Stimulated activated CD4-positive, alpha-beta T cell treated with anti-CD3 and anti-CD28 coated beads, Interleukin-15, amount 100 ng/mL, for 24 hours (primary cell): ENCODE measurements at regions not wholly inside any gene's neighbourhood (a gene's known extent, or its start where the extent isn't known, plus 50 kb on each side); places are given as distances from the start of the nearest gene placed in this dataset.
"Not testable (repeated sequence)": the region's sequence is repeated elsewhere in the genome, so short reads cannot be mapped to it uniquely, and the experiment has no call there.

Experiments used
- DNase-seq: peaks from one replicate; pipeline ENCODE4 v3.0.0-alpha.2; 2020

DNA sequence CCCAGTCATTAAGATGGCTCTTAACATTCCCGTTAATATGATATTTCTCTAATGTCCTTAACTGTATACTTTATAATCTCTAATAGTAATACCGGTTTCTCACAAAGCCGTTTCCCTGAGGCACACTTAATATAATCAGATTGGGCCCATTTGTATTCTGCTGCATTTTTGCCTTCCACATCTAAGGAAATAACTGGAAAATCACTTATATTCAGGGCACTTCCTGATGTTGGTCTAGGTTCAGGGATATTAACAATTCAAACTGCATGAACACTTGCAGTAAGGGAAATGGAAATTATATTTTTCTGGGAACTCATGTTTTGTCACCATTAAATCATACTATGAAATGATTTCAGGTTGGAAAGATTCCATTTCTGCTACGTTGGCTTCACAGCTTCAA is 119.8 kb downstream of the TPR start:
- no peak for DNase-seq

DNA sequence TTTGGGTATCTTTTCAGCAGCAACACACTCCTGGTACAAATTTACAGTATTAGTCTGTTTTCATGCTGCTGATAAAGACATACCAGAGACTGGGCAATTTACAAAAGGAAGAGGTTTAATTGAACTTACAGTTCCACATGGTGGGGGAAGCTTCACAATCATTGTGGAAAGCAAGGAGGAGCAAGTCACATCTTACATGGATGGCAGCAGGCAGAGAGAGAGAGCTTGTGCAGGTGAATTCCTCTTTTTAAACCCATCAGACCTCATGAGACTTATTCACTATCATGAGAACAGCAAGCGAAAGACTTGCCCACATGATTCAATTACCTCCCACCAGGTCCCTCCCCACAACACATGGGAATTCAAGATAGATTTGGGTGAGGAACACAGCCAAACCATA is 124.5 kb downstream of the TPR start:
- DNase-seq, result no peak

DNA sequence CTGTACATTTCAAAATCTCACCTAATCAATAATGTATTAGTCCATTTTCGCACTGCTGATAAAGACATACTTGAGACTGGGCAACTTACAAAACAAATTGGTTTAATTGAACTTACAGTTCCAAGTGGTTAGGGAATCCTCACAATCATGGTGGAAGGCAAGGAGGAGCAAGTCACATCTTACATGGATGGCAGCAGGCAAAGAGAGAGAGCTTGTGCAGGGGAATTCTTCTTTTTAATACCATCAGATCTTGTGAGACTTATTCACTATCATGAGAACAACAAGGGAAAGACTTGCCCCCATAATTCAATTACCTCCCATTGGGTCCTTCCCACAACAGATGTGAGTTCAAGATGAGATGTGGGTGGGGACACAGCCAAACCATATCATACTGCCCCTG is 126.4 kb downstream of the TPR start:
- DNase-seq, result not testable (repeated sequence)

- DNase-seq, result peak; percentile 7
These were observed 130.2 kb downstream of the TPR start for GRCh38 chr1:186244825-186245224.
